Testis (tissue), 2 donors: ENCODE measurements at regions not wholly inside any gene's neighbourhood (a gene's known extent, or its start where the extent isn't known, plus 50 kb on each side); places are given as distances from the start of the nearest gene placed in this dataset.

Experiments used
- DNase-seq: peaks from one replicate; pipeline ENCODE4 v3.0.0-alpha.2; 2019
- H3K27ac ChIP-seq, 2 donors: fragments of 200-600 bp; sonication (generic); one replicate each; pipeline ENCODE4 v1.5.1; 2019
- H3K27me3 ChIP-seq: fragments of 200-600 bp; sonication (generic); one replicate; pipeline ENCODE4 v1.5.1; 2019
- H3K36me3 ChIP-seq: fragments of 200-600 bp; sonication (generic); one replicate; pipeline ENCODE4 v1.5.1; 2017; ENCODE audit warnings: low read depth; ENCODE audit errors: missing control alignments
- H3K4me1 ChIP-seq: fragments of 200-600 bp; sonication (generic); one replicate; pipeline ENCODE4 v1.5.1; 2019
- H3K4me3 ChIP-seq, 2 donors: fragments of 200-600 bp; sonication (generic); one replicate each; pipeline ENCODE4 v1.5.1; 2017 to 2019
- H3K9me3 ChIP-seq: fragments of 200-600 bp; sonication (generic); one replicate; pipeline ENCODE4 v1.5.1; 2017
- CTCF ChIP-seq, 3 experiments: fragments of 450-650 bp in 2 of 3; fragments of 200-600 bp in 1 of 3; sonication (generic) in 1 of 3; IDR thresholded peaks; one replicate each; pipeline ENCODE4 v1.5.1; 2016 to 2019; ENCODE audit warnings: antibody characterized with exemption in 3 of 3, mild to moderate bottlenecking in 2 of 3, moderate library complexity in 1 of 3
- POLR2A ChIP-seq: fragments of 450-650 bp; IDR thresholded peaks from one replicate; pipeline ENCODE4 v1.6.1; 2017; ENCODE audit warnings: antibody characterized with exemption, mild to moderate bottlenecking, moderate library complexity
- WGBS, 2 donors: methylation state at CpG; one replicate each; pipeline ENCODE4 v1.1.5; 2018; 5-methylcytosine and 5-hydroxymethylcytosine counted together
- intact Hi-C: fragments of 100-400 bp; cut with DNase I; formaldehyde crosslinking; loops from one replicate; pipeline ENCODE4 v1.15.1; 2023; ENCODE audit warnings: low total_unique reads

DNA sequence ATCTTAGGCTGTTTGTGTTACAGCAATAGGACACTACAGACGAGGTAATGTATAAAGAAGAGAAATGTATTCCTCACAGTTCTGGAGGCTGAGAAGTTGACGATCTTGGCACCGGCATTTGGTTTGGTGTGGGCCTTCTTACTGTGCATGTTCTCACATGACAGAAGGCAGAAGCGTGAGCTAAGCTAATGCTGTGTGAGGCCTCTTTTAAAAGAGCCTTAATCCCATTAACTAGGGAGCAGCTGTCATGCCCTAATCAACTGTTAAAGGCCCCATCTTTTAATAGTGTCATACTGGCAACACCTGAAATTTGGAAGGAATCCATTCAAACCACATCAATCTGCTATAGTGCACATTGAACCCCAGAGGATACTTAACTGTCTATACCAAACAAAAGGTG is 992.9 kb downstream of the GALC start:
- Histone ChIP-seq H3K27me3 (no peaks in the 10 kb centered on the region), H3K27ac (no peak overlapping the region), H3K36me3 (no peaks in the 10 kb centered on the region), H3K4me3 (no peak overlapping the region), H3K4me1 (no peaks in the 10 kb centered on the region), H3K9me3 (no peaks in the 10 kb centered on the region)
- intact Hi-C loops: no loop called here
- DNase-seq: no peak
- 89 to 91% methylated on average over 4 of the region's 4 CpGs for WGBS, 2 donors
- no peak for TF ChIP-seq CTCF (IDR thresholded peaks at IDR 0.05)
- no peak for TF ChIP-seq POLR2A

DNA sequence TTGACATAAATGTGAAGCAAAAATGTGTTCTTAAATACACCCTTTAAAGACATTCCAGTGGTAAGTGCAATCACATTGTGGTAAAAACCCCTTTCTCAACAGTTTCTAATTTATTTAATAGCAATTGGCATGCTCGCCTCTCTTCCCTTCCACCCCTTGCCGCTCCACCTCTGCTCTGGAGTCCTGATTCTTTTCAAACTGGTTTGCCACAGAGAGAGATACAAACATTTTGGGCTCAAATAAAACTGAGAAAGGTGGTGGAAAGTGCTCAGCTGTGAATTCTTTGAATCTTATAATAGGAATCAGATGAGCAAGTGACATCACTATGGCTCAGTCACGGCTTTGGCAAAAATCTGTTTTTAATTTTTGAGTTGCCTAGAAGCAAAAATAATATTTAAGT is 993.9 kb downstream of the GALC start:
- TF ChIP-seq CTCF (IDR thresholded peaks at IDR 0.05) (no peak), POLR2A (no peak)
- intact Hi-C loops: no loop called here
- no peak for DNase-seq
- Histone ChIP-seq H3K36me3 (no peaks in the 10 kb centered on the region), H3K27ac (no peak overlapping the region), H3K4me1 (no peaks in the 10 kb centered on the region), H3K27me3 (no peaks in the 10 kb centered on the region), H3K4me3 (no peak overlapping the region), H3K9me3 (no peaks in the 10 kb centered on the region)
- 81 to 97% methylated on average over 3 of the region's 3 CpGs for whole genome bisulfite sequencing, 2 donors

GRCh38 chr14:86997271-86997670 is 995.7 kb downstream of the GALC start:
- DNase-seq: no peak
- Histone ChIP-seq H3K27me3 (no peaks in the 10 kb centered on the region), H3K4me3 (no peak overlapping the region), H3K36me3 (no peaks in the 10 kb centered on the region), H3K4me1 (no peaks in the 10 kb centered on the region), H3K27ac (no peak overlapping the region), H3K9me3 (no peaks in the 10 kb centered on the region)
- 53 to 58% methylated on average over 2 of the region's 2 CpGs for WGBS, 2 donors
- TF ChIP-seq CTCF (IDR thresholded peaks at IDR 0.05) (no peak), POLR2A (no peak)
- intact Hi-C loops: no loop called here

GRCh38 chr14:86990396-86990795 is 1002.6 kb downstream of the GALC start:
- 80 to 86% methylated on average over 2 of the region's 2 CpGs for WGBS, 2 donors

More at GRCh38 chr14:86990396-86990795, 1002.6 kb downstream of the GALC start:
- Histone ChIP-seq H3K27me3 (no peaks in the 10 kb centered on the region), H3K4me1 (no peaks in the 10 kb centered on the region), H3K36me3 (no peaks in the 10 kb centered on the region), H3K9me3 (no peaks in the 10 kb centered on the region), H3K27ac (no peak overlapping the region), H3K4me3 (no peak overlapping the region)
- intact Hi-C loops: no loop called here
- TF ChIP-seq CTCF (IDR thresholded peaks at IDR 0.05) (no peak), POLR2A (no peak)
- no peak for DNase-seq
